ENCODE measurements at regions not wholly inside any gene's neighbourhood (a gene's known extent, or its start where the extent isn't known, plus 50 kb on each side); places are given as distances from the start of the nearest gene placed in this dataset.

DNA sequence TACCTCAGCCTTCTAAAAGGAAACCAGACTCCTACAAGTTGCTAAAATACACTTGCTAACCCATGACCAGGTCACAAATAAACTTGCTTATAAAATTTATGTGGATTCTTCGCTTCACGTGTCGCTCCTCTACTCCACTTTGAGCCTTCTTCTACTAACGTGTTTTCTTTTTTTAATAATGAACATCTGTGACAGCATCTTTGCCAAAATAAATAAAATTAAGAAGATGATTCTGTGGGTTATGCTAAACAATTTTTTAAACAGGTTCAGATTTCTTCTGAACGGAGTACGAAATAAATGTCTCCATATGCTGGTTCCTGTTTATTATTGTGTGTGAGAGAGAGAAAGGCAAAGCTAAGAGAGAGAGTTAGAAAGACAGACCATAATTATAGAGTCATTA, 735.8 kb downstream of the LTN1 start:
- TF ChIP-seq POLR2AphosphoS5 (IDR thresholded peaks at IDR 0.05), result no peak
- TF ChIP-seq, protein P1, sequence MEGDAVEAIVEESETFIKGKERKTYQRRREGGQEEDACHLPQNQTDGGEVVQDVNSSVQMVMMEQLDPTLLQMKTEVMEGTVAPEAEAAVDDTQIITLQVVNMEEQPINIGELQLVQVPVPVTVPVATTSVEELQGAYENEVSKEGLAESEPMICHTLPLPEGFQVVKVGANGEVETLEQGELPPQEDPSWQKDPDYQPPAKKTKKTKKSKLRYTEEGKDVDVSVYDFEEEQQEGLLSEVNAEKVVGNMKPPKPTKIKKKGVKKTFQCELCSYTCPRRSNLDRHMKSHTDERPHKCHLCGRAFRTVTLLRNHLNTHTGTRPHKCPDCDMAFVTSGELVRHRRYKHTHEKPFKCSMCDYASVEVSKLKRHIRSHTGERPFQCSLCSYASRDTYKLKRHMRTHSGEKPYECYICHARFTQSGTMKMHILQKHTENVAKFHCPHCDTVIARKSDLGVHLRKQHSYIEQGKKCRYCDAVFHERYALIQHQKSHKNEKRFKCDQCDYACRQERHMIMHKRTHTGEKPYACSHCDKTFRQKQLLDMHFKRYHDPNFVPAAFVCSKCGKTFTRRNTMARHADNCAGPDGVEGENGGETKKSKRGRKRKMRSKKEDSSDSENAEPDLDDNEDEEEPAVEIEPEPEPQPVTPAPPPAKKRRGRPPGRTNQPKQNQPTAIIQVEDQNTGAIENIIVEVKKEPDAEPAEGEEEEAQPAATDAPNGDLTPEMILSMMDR (IDR thresholded peaks at IDR 0.05), result no peak

All from suprapubic skin (tissue), 3 donors.